Panc1 (cell line): ENCODE measurements at regions not wholly inside any gene's neighbourhood (a gene's known extent, or its start where the extent isn't known, plus 50 kb on each side); places are given as distances from the start of the nearest gene placed in this dataset.

ENCODE experiments used
- ATAC-seq: fragments of 200-7000 bp; cut with Tn5 transposase; 2 replicates; pipeline ENCODE4 v1.9.1; 2020; ENCODE audit warnings: mild to moderate bottlenecking, moderate library complexity
- BruUV-seq: library from RNA; stranded (reverse); fragments of 400-500 nt; replicated peaks from 2 replicates; lab custom pipeline; 2021; lab: Mats Ljungman, UMichigan
- CTCF ChIA-PET: fragments of 300-600 bp; sonication (Branson Sonifier 250); formaldehyde crosslinking; loops from one replicate; lab custom pipeline; 2022; ENCODE audit warnings: antibody characterized with exemption; lab: Charles Lee
- POLR2A ChIA-PET: fragments of 300-600 bp; sonication (Branson Sonifier 250); formaldehyde crosslinking; loops from one replicate; lab custom pipeline; 2022; ENCODE audit warnings: antibody characterized with exemption; lab: Charles Lee
- DNase-seq: peaks from one replicate; pipeline ENCODE4 v3.0.0-alpha.2; 2010; ENCODE audit warnings: low read depth, low spot score
- H3K27ac ChIP-seq: 2 replicates; pipeline ENCODE4 v1.5.1; 2011; ENCODE audit warnings: mild to moderate bottlenecking, low read length, inconsistent platforms
- H3K27me3 ChIP-seq: fragments of 200-500 bp; sonication (Bioruptor generic); 2 replicates; pipeline ENCODE4 v1.6.0; 2014; ENCODE audit warnings: low read length, inconsistent platforms; ENCODE audit not compliant: control insufficient read depth, insufficient read depth
- H3K36me3 ChIP-seq: fragments of 200-500 bp; sonication (Bioruptor generic); 2 replicates; pipeline ENCODE4 v1.5.1; 2014; ENCODE audit warnings: inconsistent platforms, mild to moderate bottlenecking, low read length, moderate library complexity; ENCODE audit not compliant: control insufficient read depth, insufficient read depth
- H3K4me1 ChIP-seq: 2 replicates; pipeline ENCODE4 v1.5.1; 2011; ENCODE audit warnings: inconsistent platforms, mild to moderate bottlenecking, low read length, moderate library complexity; ENCODE audit not compliant: control insufficient read depth, insufficient read depth
- H3K4me3 ChIP-seq, 2 experiments: 2 replicates each; pipeline ENCODE4 v1.5.1; 2011 to 2012; ENCODE audit warnings: low read depth in 2 of 2, low read length in 2 of 2, mild to moderate bottlenecking in 2 of 2, inconsistent platforms in 1 of 2, moderate library complexity in 1 of 2
- H3K9me3 ChIP-seq: fragments of 200-500 bp; sonication (Bioruptor generic); 2 replicates; pipeline ENCODE4 v1.5.1; 2014; ENCODE audit warnings: low read depth, mild to moderate bottlenecking, inconsistent platforms, low read length, moderate library complexity; ENCODE audit not compliant: control insufficient read depth, insufficient read depth
- POLR2AphosphoS5 ChIP-seq: IDR thresholded peaks from 2 replicates; pipeline ENCODE4 v1.6.1; 2012; ENCODE audit warnings: mild to moderate bottlenecking, low read depth, low read length, moderate library complexity
- REST ChIP-seq, 2 experiments: IDR thresholded peaks; 2 replicates each; pipeline ENCODE4 v1.6.1; 2011 to 2012; ENCODE audit warnings: low read depth in 2 of 2, control low read depth in 1 of 2, low read length in 1 of 2, mild to moderate bottlenecking in 1 of 2, moderate library complexity in 1 of 2; ENCODE audit not compliant: insufficient read depth in 1 of 2
- SIN3A ChIP-seq: IDR thresholded peaks from 2 replicates; pipeline ENCODE4 v1.6.1; 2012; ENCODE audit warnings: low read depth, mild to moderate bottlenecking, low read length, moderate library complexity, borderline replicate concordance; ENCODE audit not compliant: insufficient read depth
- TCF7L2 ChIP-seq: IDR thresholded peaks from 2 replicates; pipeline ENCODE4 v1.6.1; 2011; ENCODE audit warnings: mild to moderate bottlenecking, low read depth, low read length, inconsistent platforms
- in situ Hi-C: cut with HindIII; loops from 2 replicates; pipeline ENCODE4 v1.10.0; 2016; ENCODE audit warnings: low sequenced_read_pairs, low pct_unique_long_range_greater_than_20kb
- intact Hi-C: fragments of 100-400 bp; cut with micrococcal nuclease; formaldehyde crosslinking; loops from one replicate; pipeline ENCODE4 v1.10.0; 2022; ENCODE audit not compliant: unreplicated experiment
- TF ChIP-seq, protein P1 (sequence below): fragments of 450-650 bp; IDR thresholded peaks from 2 replicates; pipeline ENCODE4 v1.5.1; 2017; ENCODE audit warnings: mild to moderate bottlenecking

GRCh38 chr1:193402037-193402436 lies 215.6 kb upstream of the B3GALT2 start:
- CTCF ChIA-PET = no interaction called here
- in situ Hi-C loops (no loop called here), intact Hi-C loops (no loop called here)
- no peaks in the 10 kb centered on the region for H3K4me1 ChIP-seq
- H3K4me3 ChIP-seq = no peak overlapping the region
- H3K9me3 ChIP-seq = no peaks in the 10 kb centered on the region
- ATAC-seq (no peak), DNase-seq (no peak)
- BruUV-seq = no TSS peak
- H3K27me3 ChIP-seq = no peaks in the 10 kb centered on the region
- H3K27ac ChIP-seq = no peak overlapping the region
- POLR2A ChIA-PET = no interaction called here
- TF ChIP-seq TCF7L2 = no peak
- TF ChIP-seq, protein P1, sequence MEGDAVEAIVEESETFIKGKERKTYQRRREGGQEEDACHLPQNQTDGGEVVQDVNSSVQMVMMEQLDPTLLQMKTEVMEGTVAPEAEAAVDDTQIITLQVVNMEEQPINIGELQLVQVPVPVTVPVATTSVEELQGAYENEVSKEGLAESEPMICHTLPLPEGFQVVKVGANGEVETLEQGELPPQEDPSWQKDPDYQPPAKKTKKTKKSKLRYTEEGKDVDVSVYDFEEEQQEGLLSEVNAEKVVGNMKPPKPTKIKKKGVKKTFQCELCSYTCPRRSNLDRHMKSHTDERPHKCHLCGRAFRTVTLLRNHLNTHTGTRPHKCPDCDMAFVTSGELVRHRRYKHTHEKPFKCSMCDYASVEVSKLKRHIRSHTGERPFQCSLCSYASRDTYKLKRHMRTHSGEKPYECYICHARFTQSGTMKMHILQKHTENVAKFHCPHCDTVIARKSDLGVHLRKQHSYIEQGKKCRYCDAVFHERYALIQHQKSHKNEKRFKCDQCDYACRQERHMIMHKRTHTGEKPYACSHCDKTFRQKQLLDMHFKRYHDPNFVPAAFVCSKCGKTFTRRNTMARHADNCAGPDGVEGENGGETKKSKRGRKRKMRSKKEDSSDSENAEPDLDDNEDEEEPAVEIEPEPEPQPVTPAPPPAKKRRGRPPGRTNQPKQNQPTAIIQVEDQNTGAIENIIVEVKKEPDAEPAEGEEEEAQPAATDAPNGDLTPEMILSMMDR = no peak
- no peak for TF ChIP-seq SIN3A
- no peak for TF ChIP-seq POLR2AphosphoS5
- TF ChIP-seq REST (IDR thresholded peaks at IDR 0.05; ENCODE audit: insufficient read depth in 1 of 2, low read depth in 2 of 2, low read length in 1 of 2) = no peak
- no peaks in the 10 kb centered on the region for H3K36me3 ChIP-seq

DNA sequence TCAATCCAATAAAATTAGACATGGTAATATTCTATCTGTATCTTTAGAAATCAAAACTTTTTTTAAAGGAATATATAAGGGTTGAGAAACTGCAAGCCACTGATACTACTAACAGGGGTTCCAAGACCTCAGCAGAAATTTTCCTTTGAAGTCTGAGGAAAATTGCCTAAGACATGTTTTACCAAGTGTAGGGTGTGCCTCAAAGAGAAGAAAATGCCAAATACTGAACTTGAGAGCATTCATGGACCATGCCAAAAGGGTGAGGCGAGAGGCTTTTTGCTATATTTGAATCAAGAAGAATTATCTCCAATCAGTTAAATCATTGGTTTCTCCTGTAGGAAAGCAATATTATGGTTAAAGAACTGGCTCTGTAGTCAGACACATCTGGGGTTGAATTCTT lies 207.9 kb upstream of the B3GALT2 start:
- no TSS peak for BruUV-seq
- H3K27me3 ChIP-seq = no peaks in the 10 kb centered on the region
- H3K36me3 ChIP-seq = no peaks in the 10 kb centered on the region
- no peaks in the 10 kb centered on the region for H3K4me1 ChIP-seq
- no peak for DNase-seq
- H3K9me3 ChIP-seq = no peaks in the 10 kb centered on the region
- in situ Hi-C loops (no loop called here), intact Hi-C loops (no loop called here)
- ATAC-seq = no peak
- no peak overlapping the region for H3K27ac ChIP-seq
- POLR2A ChIA-PET = no interaction called here
- TF ChIP-seq REST (IDR thresholded peaks at IDR 0.05; ENCODE audit: insufficient read depth in 1 of 2, low read depth in 2 of 2, low read length in 1 of 2) (no peak), TCF7L2 (no peak), SIN3A (no peak), POLR2AphosphoS5 (no peak)
- TF ChIP-seq, protein P1 = no peak
- CTCF ChIA-PET = no interaction called here
- no peak overlapping the region for H3K4me3 ChIP-seq
